Dermis microvascular lymphatic vessel endothelial cell (primary cell): ENCODE measurements at regions not wholly inside any gene's neighbourhood (a gene's known extent, or its start where the extent isn't known, plus 50 kb on each side); places are given as distances from the start of the nearest gene placed in this dataset.
"Not testable (repeated sequence)": the region's sequence is repeated elsewhere in the genome, so short reads cannot be mapped to it uniquely, and the experiment has no call there.

Experiments
- DNase-seq, 2 donors: peaks; one replicate each; pipeline versions ENCODE4 v3.0.0 to v3.0.0-alpha.2; 2010; ENCODE audit warnings: low read depth in 2 of 2

- no peak for DNase-seq
Measured at GRCh38 chr2:4972472-4972871, 719.7 kb upstream of the SOX11 start.

- DNase-seq: no peak
Measured at GRCh38 chr2:4973354-4973753, 718.8 kb upstream of the SOX11 start.

- DNase-seq: peak in 1 of 2 donors; percentile 1
Measured at GRCh38 chr2:4973973-4974372, 718.2 kb upstream of the SOX11 start.

GRCh38 chr2:4976407-4976806 lies 715.8 kb upstream of the SOX11 start:
- DNase-seq: no peak

- no peak for DNase-seq
Measured at GRCh38 chr2:4979111-4979510, 713.1 kb upstream of the SOX11 start.

- DNase-seq: no peak
Measured at GRCh38 chr2:4980995-4981394, 711.2 kb upstream of the SOX11 start.

GRCh38 chr2:4981802-4982409 lies 710.3 kb upstream of the SOX11 start:
- no peak for DNase-seq

- DNase-seq: not testable (repeated sequence)
Measured at GRCh38 chr2:4988444-4988843, 703.7 kb upstream of the SOX11 start.

GRCh38 chr2:4992226-4992625 lies 700.0 kb upstream of the SOX11 start:
- DNase-seq: no peak

- DNase-seq: no peak
Measured at GRCh38 chr2:4995466-4995865, 696.7 kb upstream of the SOX11 start.

- DNase-seq: no peak
Measured at GRCh38 chr2:5007596-5007995, 684.6 kb upstream of the SOX11 start.

- no peak for DNase-seq
Measured at GRCh38 chr2:5019324-5019723, 672.9 kb upstream of the SOX11 start.

GRCh38 chr2:5020116-5020875 lies 671.9 kb upstream of the SOX11 start:
- DNase-seq: no peak

- no peak for DNase-seq
Measured at GRCh38 chr2:5021136-5021535, 671.0 kb upstream of the SOX11 start.

GRCh38 chr2:5022061-5022460 lies 670.1 kb upstream of the SOX11 start:
- no peak for DNase-seq

- DNase-seq: not testable (repeated sequence)
Measured at GRCh38 chr2:5022708-5023635, 669.2 kb upstream of the SOX11 start.

- DNase-seq: no peak
Measured at GRCh38 chr2:5026571-5027234, 665.5 kb upstream of the SOX11 start.

GRCh38 chr2:5035057-5035488 lies 657.1 kb upstream of the SOX11 start:
- DNase-seq: no peak

- DNase-seq: no peak
Measured at GRCh38 chr2:5036256-5036655, 655.9 kb upstream of the SOX11 start.

- no peak for DNase-seq
Measured at GRCh38 chr2:5039241-5039975, 652.8 kb upstream of the SOX11 start.

GRCh38 chr2:5040571-5040970 lies 651.6 kb upstream of the SOX11 start:
- DNase-seq: no peak
